Gastrocnemius medialis (tissue), 4 donors: ENCODE measurements at regions not wholly inside any gene's neighbourhood (a gene's known extent, or its start where the extent isn't known, plus 50 kb on each side); places are given as distances from the start of the nearest gene placed in this dataset.

Source experiments
- CTCF ChIP-seq, 5 experiments: fragments of 450-650 bp in 3 of 5; fragments of 200-600 bp in 2 of 5; sonication (generic) in 2 of 5; IDR thresholded peaks in 4 of 5; conservative IDR thresholded peaks in 1 of 5; 1 replicate in 4 of 5; 2 replicates in 1 of 5; pipeline ENCODE4 v1.5.1; 2016 to 2019; ENCODE audit warnings: antibody characterized with exemption in 5 of 5, mild to moderate bottlenecking in 3 of 5, moderate library complexity in 3 of 5
- POLR2A ChIP-seq, 2 donors: fragments of 450-650 bp; IDR thresholded peaks; one replicate each; pipeline ENCODE4 v1.6.1; 2017; ENCODE audit warnings: antibody characterized with exemption in 2 of 2, mild to moderate bottlenecking in 2 of 2, moderate library complexity in 2 of 2

GRCh38 chr10:128622706-128623105, 496.5 kb upstream of the MKI67 start:
- no peak for TF ChIP-seq CTCF (IDR thresholded peaks at IDR 0.05 in 4 of 5, conservative IDR thresholded peaks at IDR 0.05 in 1 of 5)
- no peak for TF ChIP-seq POLR2A (IDR thresholded peaks at IDR 0.05)
